ENCODE measurements at regions not wholly inside any gene's neighbourhood (a gene's known extent, or its start where the extent isn't known, plus 50 kb on each side); places are given as distances from the start of the nearest gene placed in this dataset.

DNA sequence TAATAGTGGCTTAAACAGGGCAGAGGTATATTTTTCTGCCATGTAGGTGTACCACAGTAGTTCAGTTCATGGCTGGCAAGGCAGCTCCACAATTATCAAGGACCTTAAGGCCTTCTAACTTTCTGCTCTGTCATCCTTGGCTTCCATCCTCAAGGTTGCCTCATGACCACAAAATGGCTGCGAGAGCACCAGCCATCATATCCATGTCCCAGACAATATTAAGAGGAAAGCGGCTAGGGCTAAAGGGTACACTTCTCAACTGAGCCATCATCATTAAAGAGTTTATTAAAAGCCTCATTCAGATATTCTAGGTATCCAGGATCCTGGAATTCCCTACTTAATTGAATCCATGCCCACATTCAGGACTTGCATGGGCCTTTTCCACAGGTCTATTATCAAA lies 62.7 kb upstream of the MRI1 start:
- TF ChIP-seq, protein P1, sequence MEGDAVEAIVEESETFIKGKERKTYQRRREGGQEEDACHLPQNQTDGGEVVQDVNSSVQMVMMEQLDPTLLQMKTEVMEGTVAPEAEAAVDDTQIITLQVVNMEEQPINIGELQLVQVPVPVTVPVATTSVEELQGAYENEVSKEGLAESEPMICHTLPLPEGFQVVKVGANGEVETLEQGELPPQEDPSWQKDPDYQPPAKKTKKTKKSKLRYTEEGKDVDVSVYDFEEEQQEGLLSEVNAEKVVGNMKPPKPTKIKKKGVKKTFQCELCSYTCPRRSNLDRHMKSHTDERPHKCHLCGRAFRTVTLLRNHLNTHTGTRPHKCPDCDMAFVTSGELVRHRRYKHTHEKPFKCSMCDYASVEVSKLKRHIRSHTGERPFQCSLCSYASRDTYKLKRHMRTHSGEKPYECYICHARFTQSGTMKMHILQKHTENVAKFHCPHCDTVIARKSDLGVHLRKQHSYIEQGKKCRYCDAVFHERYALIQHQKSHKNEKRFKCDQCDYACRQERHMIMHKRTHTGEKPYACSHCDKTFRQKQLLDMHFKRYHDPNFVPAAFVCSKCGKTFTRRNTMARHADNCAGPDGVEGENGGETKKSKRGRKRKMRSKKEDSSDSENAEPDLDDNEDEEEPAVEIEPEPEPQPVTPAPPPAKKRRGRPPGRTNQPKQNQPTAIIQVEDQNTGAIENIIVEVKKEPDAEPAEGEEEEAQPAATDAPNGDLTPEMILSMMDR (IDR thresholded peaks at IDR 0.05) = no peak
- TF ChIP-seq POLR2A (IDR thresholded peaks at IDR 0.05) (no peak), POLR2AphosphoS5 (IDR thresholded peaks at IDR 0.05) (no peak), EP300 (IDR thresholded peaks at IDR 0.05) (no peak)

Data from suprapubic skin (tissue), 4 donors.